PC-9 (cell line): ENCODE measurements at regions not wholly inside any gene's neighbourhood (a gene's known extent, or its start where the extent isn't known, plus 50 kb on each side); places are given as distances from the start of the nearest gene placed in this dataset.

Experiments
- EZH2 ChIP-seq: fragments of 200-600 bp; sonication (generic); IDR thresholded peaks from 2 replicates; pipeline ENCODE4 v1.8.0; 2017; ENCODE audit warnings: antibody characterized with exemption, low read depth
- TF ChIP-seq, protein P1 (sequence below): fragments of 200-600 bp; sonication (generic); conservative IDR thresholded peaks from 2 replicates; pipeline ENCODE4 v1.6.1; 2017; ENCODE audit warnings: mixed run types, antibody characterized with exemption, mild to moderate bottlenecking, moderate library complexity

DNA sequence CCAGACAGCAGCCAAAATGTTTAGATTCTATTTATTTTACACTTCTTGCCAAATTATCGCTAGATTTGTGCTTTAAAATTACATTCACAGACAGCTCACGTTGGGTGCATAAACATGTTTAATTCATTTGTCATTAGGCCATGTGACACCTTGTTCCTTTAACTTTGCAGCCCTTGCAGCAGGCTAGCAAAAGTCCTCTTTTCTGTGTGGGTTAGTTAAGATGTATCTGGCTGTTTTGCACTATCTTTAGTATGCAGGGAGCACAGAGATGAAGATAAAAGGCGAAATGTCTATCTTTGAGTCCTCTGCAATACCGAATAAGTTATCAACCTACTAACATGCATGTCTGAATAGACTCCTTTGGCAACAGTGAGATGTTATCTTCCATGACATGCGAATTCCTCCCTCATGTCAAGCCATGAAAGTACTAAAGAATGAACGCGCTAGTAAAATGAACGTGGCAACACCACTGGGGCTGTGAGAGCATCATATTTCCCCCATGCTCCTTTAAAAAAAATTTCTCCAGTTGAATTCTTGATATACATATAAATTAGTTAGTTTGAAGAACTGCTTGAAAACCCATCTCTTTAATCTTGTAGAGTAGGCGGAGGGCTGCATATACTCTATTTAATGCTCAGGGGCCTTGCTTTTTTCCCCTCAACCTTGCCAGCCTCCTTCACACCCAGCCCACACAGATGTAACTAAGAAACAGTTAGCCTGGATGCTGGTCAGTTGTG is 620.4 kb upstream of the NR2F2 start:
- TF ChIP-seq EZH2 = no peak
- TF ChIP-seq, protein P1, sequence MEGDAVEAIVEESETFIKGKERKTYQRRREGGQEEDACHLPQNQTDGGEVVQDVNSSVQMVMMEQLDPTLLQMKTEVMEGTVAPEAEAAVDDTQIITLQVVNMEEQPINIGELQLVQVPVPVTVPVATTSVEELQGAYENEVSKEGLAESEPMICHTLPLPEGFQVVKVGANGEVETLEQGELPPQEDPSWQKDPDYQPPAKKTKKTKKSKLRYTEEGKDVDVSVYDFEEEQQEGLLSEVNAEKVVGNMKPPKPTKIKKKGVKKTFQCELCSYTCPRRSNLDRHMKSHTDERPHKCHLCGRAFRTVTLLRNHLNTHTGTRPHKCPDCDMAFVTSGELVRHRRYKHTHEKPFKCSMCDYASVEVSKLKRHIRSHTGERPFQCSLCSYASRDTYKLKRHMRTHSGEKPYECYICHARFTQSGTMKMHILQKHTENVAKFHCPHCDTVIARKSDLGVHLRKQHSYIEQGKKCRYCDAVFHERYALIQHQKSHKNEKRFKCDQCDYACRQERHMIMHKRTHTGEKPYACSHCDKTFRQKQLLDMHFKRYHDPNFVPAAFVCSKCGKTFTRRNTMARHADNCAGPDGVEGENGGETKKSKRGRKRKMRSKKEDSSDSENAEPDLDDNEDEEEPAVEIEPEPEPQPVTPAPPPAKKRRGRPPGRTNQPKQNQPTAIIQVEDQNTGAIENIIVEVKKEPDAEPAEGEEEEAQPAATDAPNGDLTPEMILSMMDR = no peak
